ENCODE measurements at regions not wholly inside any gene's neighbourhood (a gene's known extent, or its start where the extent isn't known, plus 50 kb on each side); places are given as distances from the start of the nearest gene placed in this dataset.

- no peaks in the 10 kb centered on the region for H3K36me3 Mint-ChIP-seq (ENCODE audit: insufficient read depth)
- H3K4me3 Mint-ChIP-seq (ENCODE audit: low read depth), result no peak overlapping the region
- peaks cover 9% of the 10 kb centered on the region for H3K4me1 Mint-ChIP-seq (ENCODE audit: low read depth)
- H3K27ac Mint-ChIP-seq, result no peak overlapping the region
- no peaks in the 10 kb centered on the region for H3K9me3 Mint-ChIP-seq (ENCODE audit: low read depth)
- DNase-seq (ENCODE audit: low spot score, unreplicated experiment), result no peak
- H3K27me3 Mint-ChIP-seq, result no peaks in the 10 kb centered on the region
- no peak for TF ChIP-seq CTCF (IDR thresholded peaks at IDR 0.05; ENCODE audit: unreplicated experiment)
Measured at GRCh38 chr18:73407506-73407905, 539.7 kb upstream of the NETO1 start.

GRCh38 chr18:73384246-73384645, 516.5 kb upstream of the NETO1 start:
- Mint-ChIP-seq H3K4me3 (ENCODE audit: low read depth) (no peak overlapping the region), H3K4me1 (ENCODE audit: low read depth) (peaks cover 10% of the 10 kb centered on the region), H3K9me3 (ENCODE audit: low read depth) (peaks cover 3% of the 10 kb centered on the region), H3K27me3 (no peaks in the 10 kb centered on the region), H3K27ac (no peak overlapping the region), H3K36me3 (ENCODE audit: insufficient read depth) (peaks cover 1% of the 10 kb centered on the region)
- no peak for DNase-seq (ENCODE audit: low spot score, unreplicated experiment)
- TF ChIP-seq CTCF (IDR thresholded peaks at IDR 0.05; ENCODE audit: unreplicated experiment), result no peak

DNA sequence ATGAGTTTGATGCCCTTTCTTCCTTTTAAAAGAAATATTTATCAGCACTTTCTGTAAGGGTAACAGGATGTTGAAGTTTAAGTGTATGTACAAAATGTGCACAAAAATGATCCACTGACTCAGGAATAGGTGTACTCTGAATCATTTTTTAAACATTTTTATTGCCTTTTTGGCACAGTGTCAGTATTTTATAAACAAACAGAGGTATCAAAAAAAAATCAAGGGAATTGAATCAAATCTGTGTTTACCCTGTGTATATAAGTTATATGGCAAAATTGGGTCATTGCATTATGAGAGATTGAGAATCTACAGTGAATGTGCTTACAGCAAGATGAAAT, 513.9 kb upstream of the NETO1 start:
- no peak overlapping the region for H3K27ac Mint-ChIP-seq

GRCh38 chr18:73381016-73381698, 513.4 kb upstream of the NETO1 start:
- peaks cover 8% of the 10 kb centered on the region for H3K9me3 Mint-ChIP-seq (ENCODE audit: low read depth)
- no peak overlapping the region for H3K27ac Mint-ChIP-seq
- no peaks in the 10 kb centered on the region for H3K36me3 Mint-ChIP-seq (ENCODE audit: insufficient read depth)
- no peaks in the 10 kb centered on the region for H3K27me3 Mint-ChIP-seq
- H3K4me1 Mint-ChIP-seq (ENCODE audit: low read depth), result peaks cover 4% of the 10 kb centered on the region
- DNase-seq (ENCODE audit: low spot score, unreplicated experiment), result no peak
- H3K4me3 Mint-ChIP-seq (ENCODE audit: low read depth), result no peak overlapping the region
- no peak for TF ChIP-seq CTCF (IDR thresholded peaks at IDR 0.05; ENCODE audit: unreplicated experiment)

More for the DNA sequence above, 513.9 kb upstream of the NETO1 start:
- Mint-ChIP-seq H3K4me3 (ENCODE audit: low read depth) (no peak overlapping the region), H3K27me3 (no peaks in the 10 kb centered on the region), H3K9me3 (ENCODE audit: low read depth) (peaks cover 3% of the 10 kb centered on the region), H3K4me1 (ENCODE audit: low read depth) (peaks cover 4% of the 10 kb centered on the region), H3K36me3 (ENCODE audit: insufficient read depth) (no peaks in the 10 kb centered on the region)
- no peak for DNase-seq (ENCODE audit: low spot score, unreplicated experiment)
- TF ChIP-seq CTCF (IDR thresholded peaks at IDR 0.05; ENCODE audit: unreplicated experiment), result no peak

- Mint-ChIP-seq H3K36me3 (ENCODE audit: insufficient read depth) (peaks cover 5% of the 10 kb centered on the region), H3K27me3 (no peaks in the 10 kb centered on the region), H3K9me3 (ENCODE audit: low read depth) (peaks cover 10% of the 10 kb centered on the region), H3K4me3 (ENCODE audit: low read depth) (no peak overlapping the region), H3K27ac (no peak overlapping the region), H3K4me1 (ENCODE audit: low read depth) (no peaks in the 10 kb centered on the region)
- TF ChIP-seq CTCF (IDR thresholded peaks at IDR 0.05; ENCODE audit: unreplicated experiment), result no peak
- DNase-seq (ENCODE audit: low spot score, unreplicated experiment), result no peak
Measured at GRCh38 chr18:73366713-73367112, 498.9 kb upstream of the NETO1 start.

Data from progenitor cell of endocrine pancreas (in vitro differentiated cells).